Activated T-cell treated with anti-CD3 and anti-CD28 coated beads for 48 hours (primary cell): ENCODE measurements at regions not wholly inside any gene's neighbourhood (a gene's known extent, or its start where the extent isn't known, plus 50 kb on each side); places are given as distances from the start of the nearest gene placed in this dataset.

ENCODE experiments used
- DNase-seq: peaks from one replicate; pipeline ENCODE4 v3.0.0-alpha.2; 2020; ENCODE audit warnings: low read depth

DNA sequence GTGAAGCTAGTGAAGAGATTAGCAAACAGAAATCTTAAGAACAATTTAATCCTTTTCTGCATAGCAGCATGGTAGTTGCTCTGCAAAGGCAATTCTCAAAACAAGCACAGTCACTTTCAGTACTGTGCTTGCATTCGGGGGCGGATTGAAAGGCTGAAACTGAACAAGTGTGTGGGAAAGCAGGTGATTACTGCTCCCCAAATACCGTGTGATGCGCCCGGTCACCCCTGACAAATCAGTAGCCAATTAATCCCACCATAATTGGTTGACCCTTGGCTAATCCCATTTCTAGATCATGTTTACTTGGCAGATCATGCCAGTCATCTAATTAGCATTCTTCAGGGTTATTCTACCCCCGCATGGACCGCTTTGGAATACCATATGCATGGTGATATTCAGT lies 76.5 kb upstream of the ADRB1 start:
- no peak for DNase-seq

DNA sequence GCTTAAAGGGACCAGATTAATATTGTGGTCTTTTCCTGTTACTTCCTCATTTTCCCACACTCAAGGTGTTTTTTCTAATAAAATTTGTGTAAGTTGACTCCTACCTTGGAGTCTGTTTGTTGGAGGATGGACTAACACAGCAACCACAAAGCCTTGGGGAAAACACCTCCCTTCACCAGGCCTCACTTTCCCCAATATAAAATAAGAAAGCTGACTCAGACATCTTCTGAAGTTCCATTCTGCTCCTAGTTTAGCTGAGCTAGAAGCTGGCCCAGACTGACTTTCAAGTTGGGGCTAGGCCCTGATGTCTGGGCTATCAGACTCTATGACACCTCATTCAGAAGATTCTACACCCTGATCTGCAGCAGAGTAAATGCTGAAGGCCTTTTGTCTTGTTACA lies 73.0 kb upstream of the ADRB1 start:
- no peak for DNase-seq

DNA sequence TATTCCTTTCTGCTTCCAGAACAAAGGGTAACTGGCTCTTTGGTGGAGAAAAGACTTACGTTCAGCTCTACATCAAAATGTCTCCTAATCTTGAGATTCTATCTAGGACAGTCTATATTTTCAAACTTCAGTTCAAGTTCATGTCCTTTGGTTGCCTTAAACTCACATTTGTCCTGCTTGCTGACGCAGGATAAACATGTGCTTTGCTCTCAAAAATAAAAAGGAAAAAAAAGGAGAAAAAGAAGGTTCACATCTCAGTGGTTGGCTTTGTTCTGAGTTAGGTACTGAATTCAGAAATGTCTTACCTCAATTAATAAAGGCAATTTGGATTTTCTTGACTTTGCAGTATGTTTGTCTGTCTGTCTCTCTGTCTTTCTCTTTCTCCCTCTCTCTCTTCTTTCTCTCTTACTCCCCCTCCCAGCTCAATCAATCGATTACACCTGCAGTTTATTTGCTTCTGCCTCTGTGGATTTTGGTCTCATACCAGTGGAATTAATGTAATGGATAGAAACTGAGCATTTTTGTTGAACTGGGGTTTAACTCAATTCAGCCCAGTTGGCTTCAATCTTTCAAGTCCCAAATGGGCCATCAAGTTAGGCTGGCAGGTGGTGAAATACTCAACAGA lies 72.2 kb upstream of the ADRB1 start:
- no peak for DNase-seq

DNA sequence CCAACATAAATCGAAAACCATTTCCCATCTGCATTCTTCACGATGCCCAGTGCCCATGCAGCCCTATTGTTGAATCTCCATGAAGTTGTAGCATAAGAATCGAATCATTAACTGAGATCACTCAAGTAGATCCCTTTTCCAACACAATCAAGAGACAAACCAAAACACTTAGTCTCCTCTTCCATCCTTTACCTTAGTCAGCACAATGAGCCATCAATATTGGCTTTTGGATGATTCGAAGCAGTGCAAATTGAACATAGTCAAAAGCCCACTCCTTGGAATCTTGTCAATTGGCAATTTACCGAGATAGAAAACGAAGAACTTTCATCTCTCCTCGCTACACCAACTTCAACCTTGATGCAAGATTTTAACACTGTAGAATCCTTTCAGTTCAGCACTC lies 66.5 kb upstream of the ADRB1 start:
- no peak for DNase-seq

DNA sequence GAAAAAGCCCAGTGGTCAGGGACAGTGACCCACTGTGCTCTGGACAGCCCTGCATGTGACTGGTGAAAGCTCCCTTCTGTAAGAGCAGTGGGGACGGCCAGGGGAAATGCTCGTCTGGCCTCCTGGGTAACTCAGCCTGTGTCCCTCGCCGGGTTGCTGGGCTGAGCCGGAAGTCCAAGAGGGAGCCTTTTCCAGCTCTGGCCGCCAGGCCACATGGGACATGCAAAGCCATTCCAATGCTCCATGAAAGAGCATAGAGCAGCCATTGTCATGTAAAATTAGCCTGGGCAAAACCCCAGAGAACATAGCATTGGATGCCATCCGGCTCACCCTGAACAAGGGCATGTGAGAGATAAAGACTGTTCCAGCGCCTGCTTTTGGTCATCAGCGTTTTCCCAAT lies 64.9 kb upstream of the ADRB1 start:
- no peak for DNase-seq

DNA sequence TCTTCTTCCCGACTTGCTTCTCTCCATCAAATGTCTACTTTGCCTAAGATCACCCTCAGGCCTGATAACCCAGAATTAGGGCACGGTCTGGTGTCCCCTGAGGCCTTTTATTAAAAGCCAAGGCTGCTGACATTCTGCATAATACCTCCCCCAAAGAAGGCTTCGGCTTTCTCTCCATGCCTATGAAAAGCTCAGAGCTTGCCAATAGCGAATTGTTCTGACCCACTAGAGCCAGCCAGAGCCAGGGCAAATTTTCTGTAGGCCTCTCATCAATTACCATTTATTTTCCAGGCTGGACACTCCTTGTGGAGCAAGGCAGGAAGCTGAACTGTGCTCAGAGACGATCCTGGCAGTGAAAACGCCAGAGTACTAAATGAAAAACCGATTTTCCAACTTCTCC lies 64.3 kb upstream of the ADRB1 start:
- DNase-seq, result no peak

DNA sequence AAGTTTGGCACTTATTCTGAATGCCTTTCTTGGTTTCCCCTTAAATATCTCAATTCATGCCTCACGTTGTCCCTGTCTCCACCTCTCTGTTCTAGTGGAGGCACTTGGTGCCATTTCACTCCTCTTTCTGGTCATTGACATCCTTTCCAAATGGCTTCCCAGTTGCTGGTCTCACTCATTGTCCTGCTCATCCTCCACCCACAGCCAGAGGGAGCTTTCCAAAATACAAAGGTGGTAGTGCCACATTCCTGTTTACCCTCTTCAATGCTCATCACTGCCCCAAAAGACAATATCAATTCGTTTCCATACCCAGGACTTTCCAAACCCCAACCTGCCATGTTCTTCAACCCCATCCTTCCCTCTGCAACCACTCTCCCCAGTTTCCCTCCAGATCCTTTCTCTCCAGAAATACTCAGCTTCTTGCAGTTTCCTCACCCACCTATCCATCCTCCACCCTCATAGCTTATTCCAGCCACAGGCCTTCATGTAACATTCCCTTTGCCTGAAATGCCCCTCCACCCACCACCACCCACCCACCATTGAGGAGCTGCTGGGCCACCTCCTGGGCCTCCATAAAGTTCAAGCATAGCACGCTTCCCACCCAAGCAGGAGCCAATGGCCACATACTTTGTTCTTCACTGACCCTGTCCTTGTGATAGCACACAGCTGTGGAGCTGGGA lies 63.1 kb upstream of the ADRB1 start:
- no peak for DNase-seq

DNA sequence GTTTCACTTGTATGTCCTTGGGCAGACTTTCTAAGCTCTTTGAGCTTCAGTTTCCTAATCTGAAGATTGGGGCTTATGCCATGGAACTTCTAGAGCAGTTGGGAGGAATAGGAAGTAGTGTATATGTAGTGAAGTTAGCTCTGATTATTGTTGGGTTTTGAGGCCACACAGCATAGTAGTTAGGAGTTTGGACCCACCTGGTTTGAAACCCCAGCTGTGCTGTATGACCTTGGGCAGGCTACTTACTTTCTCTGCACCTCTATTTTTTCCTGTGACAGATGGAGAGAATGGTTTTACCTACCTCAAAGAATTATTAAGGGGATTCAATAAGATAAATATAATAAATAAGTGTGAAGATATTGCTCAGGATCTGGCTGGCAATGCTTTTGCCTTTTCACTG lies 61.4 kb upstream of the ADRB1 start:
- DNase-seq, result no peak

DNA sequence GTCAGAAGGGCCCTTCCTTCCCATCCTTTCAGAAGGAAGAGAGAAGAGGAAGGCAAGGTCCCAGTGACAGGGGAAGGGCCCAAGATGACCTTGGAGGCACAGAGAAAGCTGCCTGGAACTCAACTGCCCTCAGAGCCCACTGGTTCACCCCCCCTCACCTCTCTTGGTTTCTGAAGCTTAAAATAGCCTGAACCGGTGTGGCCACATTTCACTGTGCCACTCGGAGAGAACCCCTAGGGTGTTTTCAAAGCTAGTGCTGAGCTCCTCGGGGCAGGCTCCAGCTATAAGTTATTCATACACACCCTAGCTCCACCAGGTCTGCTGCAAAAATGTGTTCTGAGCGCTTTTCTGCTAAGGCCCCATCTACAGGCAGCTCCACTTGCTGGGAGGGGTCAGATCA lies 60.9 kb upstream of the ADRB1 start:
- no peak for DNase-seq

DNA sequence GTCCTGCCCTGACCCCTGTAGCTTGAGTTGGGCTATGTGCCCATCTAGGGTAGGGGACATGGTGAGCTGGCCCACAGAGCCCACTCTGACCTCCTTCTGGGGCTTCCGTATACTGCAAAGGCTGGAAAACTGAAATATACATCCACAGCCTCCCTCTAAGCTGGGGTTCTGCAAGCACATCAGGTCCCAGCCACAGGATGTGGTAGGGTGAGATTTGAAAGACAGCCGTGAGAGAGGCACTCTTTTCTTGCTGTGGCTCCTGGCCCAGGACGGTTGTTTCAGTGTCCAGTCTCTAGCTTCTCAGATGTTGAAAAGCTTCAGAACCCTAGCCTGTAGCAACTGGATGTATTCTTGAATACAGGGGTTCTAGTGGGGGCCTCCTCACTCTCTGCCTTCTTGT lies 60.1 kb upstream of the ADRB1 start:
- DNase-seq, result no peak

DNA sequence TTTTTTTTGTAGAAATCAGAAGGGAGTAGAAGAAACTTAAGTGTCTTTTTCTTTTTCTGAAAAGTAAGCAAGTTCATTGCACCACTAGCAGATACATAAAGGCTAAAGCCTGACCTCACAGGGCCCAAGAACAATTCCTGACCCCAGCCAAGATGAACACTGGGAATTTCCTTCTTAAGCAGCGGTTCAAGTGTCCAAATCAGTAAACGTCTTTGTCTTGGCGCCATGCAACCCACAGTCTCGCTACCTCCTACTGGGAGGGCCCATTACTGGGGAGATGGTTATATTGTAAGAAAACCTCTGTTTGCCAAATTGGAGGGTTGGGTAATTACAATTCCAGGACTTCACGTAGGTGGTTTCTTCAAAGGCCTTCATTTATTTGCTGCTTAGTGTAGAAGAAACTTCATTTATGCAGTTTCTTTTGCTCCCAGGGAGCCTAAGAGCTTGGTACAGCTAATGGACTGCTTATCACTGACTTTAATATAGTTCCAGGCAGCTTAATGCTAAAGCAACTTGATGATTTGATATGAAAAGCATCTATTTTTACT lies 58.3 kb upstream of the ADRB1 start:
- DNase-seq, result no peak

DNA sequence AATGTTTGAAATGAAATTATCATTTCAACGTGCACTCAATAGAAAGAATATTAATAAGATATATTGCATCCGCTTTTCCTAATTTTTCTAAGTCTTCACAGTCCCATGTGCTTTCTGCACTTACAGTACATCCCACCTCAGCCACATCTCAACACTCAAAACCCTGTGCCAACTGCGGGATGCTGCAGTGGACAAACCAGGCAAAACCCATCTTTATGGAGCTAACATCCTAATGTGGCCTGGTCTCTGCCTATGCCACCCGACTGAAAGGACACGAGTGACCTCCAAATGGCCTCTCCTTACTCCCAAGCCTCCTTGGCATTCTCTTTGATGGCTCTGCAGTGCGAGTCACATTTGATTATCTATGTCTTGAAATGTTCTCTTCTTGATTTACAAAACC lies 57.4 kb upstream of the ADRB1 start:
- DNase-seq, result no peak

DNA sequence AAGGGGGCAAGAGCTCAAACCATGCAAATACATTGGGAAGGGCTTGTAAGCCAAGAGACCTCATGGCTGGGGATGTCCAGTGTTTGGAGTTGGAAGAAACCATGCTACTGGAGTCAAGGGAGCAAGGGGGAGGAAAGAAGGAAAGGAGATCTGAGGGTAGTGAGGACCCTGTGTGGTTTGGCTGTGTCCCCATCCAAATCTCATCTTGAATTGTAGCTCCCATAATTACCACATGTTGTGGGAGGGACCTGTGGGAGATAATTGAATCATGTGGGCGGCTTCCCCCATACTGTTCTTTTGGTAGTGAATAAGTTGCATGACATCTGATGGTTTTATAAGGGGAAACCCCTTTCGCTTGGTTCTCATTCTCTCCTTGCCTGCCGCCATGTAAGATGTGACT lies 56.5 kb upstream of the ADRB1 start:
- DNase-seq, result no peak

DNA sequence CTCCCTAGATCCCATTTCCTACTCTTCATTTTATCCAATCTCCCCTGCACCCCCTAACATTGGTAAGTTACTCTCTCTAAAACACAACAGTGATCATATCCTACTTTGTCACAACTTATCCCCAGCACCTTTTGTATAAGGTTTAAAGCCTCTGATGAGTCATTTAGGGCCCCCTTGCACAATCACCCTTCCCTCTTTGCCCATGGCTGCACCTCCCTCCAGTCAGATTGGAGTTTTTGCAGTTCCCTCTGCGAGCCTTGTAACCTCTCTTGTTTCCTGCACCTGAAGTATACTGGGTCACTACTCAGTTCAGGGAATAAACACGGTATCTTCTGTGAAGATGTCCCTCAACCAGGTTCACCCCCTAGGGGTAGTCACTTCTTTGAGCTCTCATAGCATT lies 55.9 kb upstream of the ADRB1 start:
- no peak for DNase-seq

DNA sequence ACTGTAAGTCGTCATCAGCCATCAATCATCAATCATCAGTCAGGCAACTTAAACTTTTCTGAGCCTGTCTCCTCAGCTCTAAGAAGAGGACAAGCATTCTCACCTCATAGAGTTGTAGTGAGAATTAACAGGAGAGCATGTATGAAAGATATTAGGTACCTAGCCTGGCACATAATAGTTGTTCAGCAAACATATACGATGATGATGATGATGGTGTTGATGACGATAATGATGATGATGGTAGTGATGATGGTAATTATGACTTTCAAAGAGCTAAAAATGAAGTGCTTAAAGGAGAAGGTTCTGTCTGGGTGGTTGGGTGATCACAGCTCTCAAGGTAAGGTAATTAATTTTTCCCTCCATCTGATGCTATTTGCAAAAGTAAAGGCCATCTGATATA lies 55.1 kb upstream of the ADRB1 start:
- DNase-seq, result no peak

DNA sequence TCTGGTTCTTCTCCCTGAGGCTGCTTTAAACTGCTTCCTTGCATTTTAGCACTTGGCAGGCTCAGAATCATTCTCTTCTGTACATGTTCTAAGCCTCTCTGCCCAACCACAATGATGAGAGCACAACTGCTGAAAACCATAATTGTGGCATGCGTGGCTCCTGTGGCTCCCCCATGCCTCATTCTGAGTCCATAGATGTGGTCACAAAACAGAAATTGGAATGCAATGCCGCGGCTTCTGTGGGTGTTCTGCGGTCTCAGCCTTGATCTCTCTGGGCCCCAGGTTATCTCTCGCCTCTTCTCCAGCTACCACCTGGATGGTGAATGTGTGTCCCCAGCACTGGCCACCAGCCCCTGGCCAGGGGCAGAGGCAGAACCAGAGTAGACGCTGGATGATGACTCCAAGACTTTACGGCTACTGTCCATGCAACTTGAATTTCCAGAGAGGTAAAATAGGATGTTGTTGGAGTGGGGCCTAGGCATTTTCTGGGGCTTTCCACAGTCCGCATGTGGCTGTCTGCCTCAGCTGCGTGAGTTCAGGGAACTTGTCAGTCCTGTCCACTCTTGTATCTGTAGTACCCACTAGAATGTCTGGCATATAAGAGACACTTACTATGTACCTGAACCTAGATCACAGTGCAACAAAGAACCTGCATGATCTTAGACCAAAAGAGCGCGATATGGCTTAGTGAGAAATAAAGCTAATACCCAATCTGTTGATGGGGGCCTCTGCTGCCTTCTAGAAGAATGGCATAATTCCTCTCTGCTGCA lies 52.4 kb upstream of the ADRB1 start:
- DNase-seq, result peak; percentile 35

DNA sequence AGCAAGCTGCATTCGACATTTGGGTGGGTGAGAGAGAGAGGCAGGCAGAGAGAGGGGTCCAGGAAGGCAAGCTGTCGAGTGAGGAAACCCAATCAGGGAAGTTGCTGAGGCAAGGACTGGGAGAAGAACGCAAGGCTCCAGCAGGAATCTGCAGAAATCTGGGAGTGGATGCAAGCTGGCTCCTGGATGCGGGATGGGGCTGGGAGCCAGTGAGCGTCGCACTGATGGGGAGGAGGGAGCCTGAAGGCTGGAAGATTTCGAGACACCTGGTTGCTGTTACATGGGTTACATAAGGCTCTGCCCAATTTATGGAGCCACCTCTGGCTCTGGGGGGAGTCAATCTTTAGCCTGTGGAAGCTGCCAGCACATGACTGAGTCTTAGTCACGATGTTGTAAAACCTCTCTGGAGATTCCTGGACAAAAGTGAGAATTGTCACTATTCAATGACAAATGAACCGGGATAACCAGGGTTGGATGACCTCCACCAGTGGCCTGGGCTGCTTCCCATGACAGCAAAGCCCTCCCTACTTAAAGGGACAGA lies 51.1 kb upstream of the ADRB1 start:
- no peak for DNase-seq

DNA sequence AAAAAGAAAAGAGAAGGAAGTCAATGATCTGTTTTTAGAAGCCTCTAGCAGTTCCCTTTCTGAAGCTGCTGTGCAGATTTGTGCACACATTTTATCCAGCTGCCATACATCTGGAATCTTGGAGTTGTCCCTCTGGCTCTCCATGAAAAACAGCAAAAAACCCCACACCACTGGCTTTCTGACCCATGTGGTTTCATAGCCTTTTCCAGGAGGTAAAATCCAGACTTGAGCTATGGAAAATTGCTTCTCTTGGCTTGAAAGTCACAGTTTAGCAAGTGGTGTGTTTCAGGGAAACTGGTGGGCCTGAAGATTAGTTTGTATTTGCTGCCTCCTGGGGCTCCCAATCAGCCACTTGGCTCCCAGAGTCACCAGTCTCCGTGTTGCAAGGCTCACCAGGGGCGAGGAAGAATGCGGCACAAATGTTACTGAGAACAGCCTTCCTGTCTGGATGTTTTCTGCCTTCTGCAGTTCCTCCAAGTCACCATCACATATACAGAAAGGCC lies 50.1 kb upstream of the ADRB1 start:
- DNase-seq, result no peak
